MM.1S (cell line): ENCODE measurements at regions not wholly inside any gene's neighbourhood (a gene's known extent, or its start where the extent isn't known, plus 50 kb on each side); places are given as distances from the start of the nearest gene placed in this dataset.

Experiments used
- DNase-seq: peaks from one replicate; pipeline ENCODE4 v3.0.0-alpha.2; 2015
- H2AFZ ChIP-seq: fragments of 300-600 bp; sonication (generic); 2 replicates; pipeline ENCODE4 v1.6.0; 2016; ENCODE audit warnings: antibody characterized with exemption, low read length
- H3F3A ChIP-seq: fragments of 300-600 bp; sonication (generic); 2 replicates; pipeline ENCODE4 v1.6.1; 2016; ENCODE audit warnings: mild to moderate bottlenecking, antibody characterized with exemption, low read length, moderate library complexity, mixed read lengths; ENCODE audit not compliant: insufficient read depth
- H3K27ac ChIP-seq: fragments of 300-600 bp; sonication (generic); 2 replicates; pipeline ENCODE4 v1.5.1; 2016; ENCODE audit warnings: mild to moderate bottlenecking, low read length
- H3K27me3 ChIP-seq: fragments of 300-600 bp; sonication (generic); replicated peaks from 2 replicates; pipeline ENCODE4 v1.6.0; 2016; ENCODE audit warnings: low read length; ENCODE audit not compliant: insufficient read depth
- H3K36me3 ChIP-seq: fragments of 300-600 bp; sonication (generic); replicated peaks from 2 replicates; pipeline ENCODE4 v1.6.1; 2016; ENCODE audit warnings: mild to moderate bottlenecking, low read length, mixed read lengths; ENCODE audit not compliant: insufficient read depth
- H3K4me1 ChIP-seq: fragments of 300-600 bp; sonication (generic); 2 replicates; pipeline ENCODE4 v1.6.1; 2016; ENCODE audit warnings: low read length, mixed read lengths
- H3K4me2 ChIP-seq: fragments of 300-600 bp; sonication (generic); 2 replicates; pipeline ENCODE4 v1.6.0; 2016; ENCODE audit warnings: low read depth, low read length
- H3K4me3 ChIP-seq: fragments of 300-600 bp; sonication (generic); 2 replicates; pipeline ENCODE4 v1.5.1; 2016; ENCODE audit warnings: low read length, mixed read lengths
- H3K79me2 ChIP-seq: fragments of 300-600 bp; sonication (generic); 2 replicates; pipeline ENCODE4 v1.6.1; 2016; ENCODE audit warnings: mixed run types, low read length, mixed read lengths
- H3K9ac ChIP-seq: fragments of 300-600 bp; sonication (generic); 2 replicates; pipeline ENCODE4 v1.6.1; 2016; ENCODE audit warnings: low read length, mixed read lengths
- H3K9me2 ChIP-seq: fragments of 300-600 bp; sonication (generic); replicated peaks from 2 replicates; pipeline ENCODE4 v1.6.1; 2016; ENCODE audit warnings: mild to moderate bottlenecking, low read length, mixed read lengths; ENCODE audit not compliant: insufficient read depth
- H3K9me3 ChIP-seq: fragments of 300-600 bp; sonication (generic); replicated peaks from 2 replicates; pipeline ENCODE4 v1.6.1; 2016; ENCODE audit warnings: mild to moderate bottlenecking, low read length, mixed read lengths; ENCODE audit not compliant: insufficient read depth
- H4K20me1 ChIP-seq: fragments of 300-600 bp; sonication (generic); 2 replicates; pipeline ENCODE4 v1.6.1; 2016; ENCODE audit warnings: mild to moderate bottlenecking, low read length, moderate library complexity, mixed read lengths; ENCODE audit not compliant: insufficient read depth
- CTCF ChIP-seq: fragments of 300-600 bp; sonication (generic); IDR thresholded peaks from 2 replicates; pipeline ENCODE4 v1.5.1; 2016; ENCODE audit warnings: antibody characterized with exemption, low read length, mixed read lengths
- EZH2 ChIP-seq: fragments of 300-600 bp; sonication (generic); optimal IDR thresholded peaks from 2 replicates; pipeline ENCODE3; 2017; ENCODE audit warnings: low read depth, mild to moderate bottlenecking, antibody characterized with exemption, low read length, mixed read lengths
- EZH2phosphoT487 ChIP-seq: fragments of 300-600 bp; sonication (generic); IDR thresholded peaks from 2 replicates; pipeline ENCODE4 v1.6.1; 2018; ENCODE audit warnings: antibody characterized with exemption, low read length

- no peak overlapping the region for H3K9ac ChIP-seq
- H3K27ac ChIP-seq, result no peak overlapping the region
- no peak for TF ChIP-seq EZH2phosphoT487
- TF ChIP-seq CTCF, result no peak
- no peak for TF ChIP-seq EZH2
- H3K27me3 ChIP-seq, result no peaks in the 10 kb centered on the region
- H3K9me3 ChIP-seq, result no peaks in the 10 kb centered on the region
- no peak overlapping the region for H3K4me2 ChIP-seq
- DNase-seq, result no peak
- no peaks in the 10 kb centered on the region for H3K36me3 ChIP-seq
- no peak overlapping the region for H2AFZ ChIP-seq
- no peaks in the 10 kb centered on the region for H3K79me2 ChIP-seq
- H3K4me3 ChIP-seq, result no peak overlapping the region
- no peaks in the 10 kb centered on the region for H3K9me2 ChIP-seq
- H3K4me1 ChIP-seq, result no peaks in the 10 kb centered on the region
- no peaks in the 10 kb centered on the region for H4K20me1 ChIP-seq
- no peaks in the 10 kb centered on the region for H3F3A ChIP-seq
These were observed 532.2 kb downstream of the NR2F1-AS1 start for GRCh38 chr5:93048858-93049257.

GRCh38 chr5:93044859-93045666, 536.0 kb downstream of the NR2F1-AS1 start:
- no peak for DNase-seq
- H3K4me3 ChIP-seq, result no peak overlapping the region
- H3K9me3 ChIP-seq, result no peaks in the 10 kb centered on the region
- H3K79me2 ChIP-seq, result no peaks in the 10 kb centered on the region
- H3K36me3 ChIP-seq, result no peaks in the 10 kb centered on the region
- H2AFZ ChIP-seq, result no peak overlapping the region
- no peaks in the 10 kb centered on the region for H4K20me1 ChIP-seq
- no peak for TF ChIP-seq EZH2phosphoT487
- no peak for TF ChIP-seq EZH2
- TF ChIP-seq CTCF, result no peak
- no peaks in the 10 kb centered on the region for H3K27me3 ChIP-seq
- no peak overlapping the region for H3K4me2 ChIP-seq
- H3K9me2 ChIP-seq, result no peaks in the 10 kb centered on the region
- no peak overlapping the region for H3K27ac ChIP-seq
- no peak overlapping the region for H3K9ac ChIP-seq
- H3F3A ChIP-seq, result no peaks in the 10 kb centered on the region
- H3K4me1 ChIP-seq, result no peaks in the 10 kb centered on the region

- H3F3A ChIP-seq, result no peaks in the 10 kb centered on the region
- no peaks in the 10 kb centered on the region for H3K79me2 ChIP-seq
- no peaks in the 10 kb centered on the region for H3K36me3 ChIP-seq
- no peak for DNase-seq
- no peaks in the 10 kb centered on the region for H4K20me1 ChIP-seq
- no peak overlapping the region for H3K27ac ChIP-seq
- no peak overlapping the region for H3K4me3 ChIP-seq
- H3K4me2 ChIP-seq, result no peak overlapping the region
- no peaks in the 10 kb centered on the region for H3K27me3 ChIP-seq
- no peak overlapping the region for H3K9ac ChIP-seq
- H3K4me1 ChIP-seq, result no peaks in the 10 kb centered on the region
- no peaks in the 10 kb centered on the region for H3K9me2 ChIP-seq
- no peaks in the 10 kb centered on the region for H3K9me3 ChIP-seq
- H2AFZ ChIP-seq, result no peak overlapping the region
- TF ChIP-seq CTCF, result no peak
- TF ChIP-seq EZH2phosphoT487, result no peak
- no peak for TF ChIP-seq EZH2
These were observed 541.1 kb downstream of the NR2F1-AS1 start for GRCh38 chr5:93039888-93040287.
